Esophagus squamous epithelium (tissue), 4 donors: ENCODE measurements at regions not wholly inside any gene's neighbourhood (a gene's known extent, or its start where the extent isn't known, plus 50 kb on each side); places are given as distances from the start of the nearest gene placed in this dataset.

ENCODE experiments used
- CTCF ChIP-seq, 6 experiments: fragments of 450-650 bp in 4 of 6; fragments of 200-600 bp in 2 of 6; sonication (generic) in 2 of 6; IDR thresholded peaks; one replicate each; pipeline ENCODE4 v1.5.1; 2016 to 2019; ENCODE audit warnings: antibody characterized with exemption in 6 of 6, mild to moderate bottlenecking in 4 of 6, moderate library complexity in 4 of 6
- POLR2A ChIP-seq, 4 donors: fragments of 450-650 bp; IDR thresholded peaks; one replicate each; pipeline ENCODE4 v1.6.1; 2017; ENCODE audit warnings: antibody characterized with exemption in 4 of 4, mild to moderate bottlenecking in 4 of 4, moderate library complexity in 3 of 4

GRCh38 chr12:39224971-39225370 is 217.9 kb downstream of the KIF21A start:
- TF ChIP-seq CTCF (IDR thresholded peaks at IDR 0.05) = no peak
- TF ChIP-seq POLR2A (IDR thresholded peaks at IDR 0.05) = no peak
